GM19395 (cell line): ENCODE measurements at regions not wholly inside any gene's neighbourhood (a gene's known extent, or its start where the extent isn't known, plus 50 kb on each side); places are given as distances from the start of the nearest gene placed in this dataset.
"Not testable (repeated sequence)": the region's sequence is repeated elsewhere in the genome, so short reads cannot be mapped to it uniquely, and the experiment has no call there.

ENCODE experiments used
- ATAC-seq: cut with Tn5 transposase; IDR thresholded peaks from one replicate; pipeline ENCODE4 v1.9.1; 2021; ENCODE audit warnings: mild to moderate bottlenecking, moderate library complexity; ENCODE audit not compliant: unreplicated experiment

DNA sequence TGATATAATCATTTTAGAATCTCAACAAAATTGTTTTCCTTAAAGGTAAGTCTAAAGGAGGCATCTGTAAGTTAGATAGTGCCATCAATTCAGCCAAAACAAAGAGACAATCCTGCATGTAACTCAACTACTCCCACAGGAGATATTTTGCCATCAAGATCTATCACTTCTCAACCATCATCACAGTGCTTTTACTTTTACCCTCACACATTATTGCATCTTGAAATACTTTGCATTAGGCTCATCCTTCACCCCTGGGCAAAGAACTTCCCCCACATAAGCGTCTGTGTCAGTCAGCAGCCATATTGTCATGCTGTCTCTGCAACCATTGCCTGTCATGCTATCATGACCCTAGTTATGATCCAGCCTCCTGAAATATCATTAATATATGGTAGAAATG, 54.9 kb upstream of the NLGN1 start:
- ATAC-seq, result no peak

GRCh38 chr3:173340626-173341025, 56.9 kb upstream of the NLGN1 start:
- ATAC-seq, result no peak

DNA sequence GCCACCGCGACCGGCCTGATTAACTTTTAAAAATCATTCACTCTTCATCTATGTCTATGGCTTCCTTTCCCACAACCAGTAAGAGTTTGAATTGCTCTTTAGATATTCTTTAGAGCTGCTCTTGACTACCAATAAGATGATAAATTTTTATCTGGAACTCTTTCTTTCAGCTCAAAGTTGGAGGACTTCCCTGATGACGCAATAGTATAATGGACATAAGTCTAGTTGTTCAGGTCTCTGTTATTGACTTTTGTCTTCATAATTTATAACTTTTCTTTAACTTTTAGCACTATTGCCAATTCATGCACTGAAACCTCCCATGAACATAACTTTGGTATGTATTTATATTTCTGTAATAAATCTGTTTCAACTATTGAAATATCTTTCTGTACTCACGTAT, 61.3 kb upstream of the NLGN1 start:
- ATAC-seq, result no peak

DNA sequence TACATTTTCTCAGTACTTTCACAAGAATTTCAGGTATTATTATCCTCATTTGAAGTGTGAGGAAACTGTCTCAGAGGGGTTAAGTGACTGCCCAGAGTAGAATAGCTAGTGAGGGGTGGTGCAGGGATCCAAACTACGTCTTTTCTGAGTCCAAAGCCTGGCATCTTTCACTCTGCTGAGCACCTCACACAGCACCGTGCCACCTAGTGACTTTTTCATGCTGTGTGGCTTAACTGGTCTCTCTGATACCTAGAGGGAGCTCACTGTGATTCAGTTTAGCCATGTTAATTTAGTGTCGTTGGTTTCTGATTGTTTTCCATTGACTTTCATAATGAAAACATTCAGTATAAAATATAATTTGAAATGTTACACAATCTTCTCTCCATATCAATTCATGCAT, 91.4 kb upstream of the NLGN1 start:
- ATAC-seq, result no peak

DNA sequence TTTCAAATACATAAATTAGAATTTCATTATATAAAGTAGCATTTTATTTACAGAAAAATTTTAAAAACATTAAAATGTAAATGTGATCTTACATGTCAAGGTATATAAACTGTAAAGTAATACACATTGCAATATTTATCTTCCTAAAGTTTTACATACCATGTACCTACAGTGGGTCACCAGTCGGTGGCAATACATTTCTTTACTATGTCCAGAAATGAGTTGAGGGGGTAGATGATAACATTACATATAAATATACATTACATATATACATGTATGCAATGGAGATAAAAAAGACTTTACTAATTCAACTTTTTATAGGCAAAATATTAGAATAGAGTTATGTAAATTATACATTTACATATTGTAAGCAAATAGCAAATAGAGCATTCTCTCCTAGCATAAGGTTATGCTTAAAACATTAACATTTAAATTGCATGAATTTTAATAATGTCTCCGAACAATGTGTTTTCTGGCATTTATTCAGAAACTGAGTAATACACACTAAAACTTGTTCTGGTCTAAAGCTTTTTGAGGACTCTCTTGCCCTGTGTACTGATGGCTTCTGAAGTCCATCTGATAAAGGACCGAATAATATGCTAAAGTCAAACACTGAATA, 93.3 kb upstream of the NLGN1 start:
- ATAC-seq, result no peak

- ATAC-seq, result no peak
These were observed 95.9 kb upstream of the NLGN1 start for GRCh38 chr3:173301647-173302046.

GRCh38 chr3:173289072-173289471, 108.5 kb upstream of the NLGN1 start:
- ATAC-seq, result no peak

- ATAC-seq, result no peak
These were observed 110.2 kb upstream of the NLGN1 start for GRCh38 chr3:173287361-173287760.

DNA sequence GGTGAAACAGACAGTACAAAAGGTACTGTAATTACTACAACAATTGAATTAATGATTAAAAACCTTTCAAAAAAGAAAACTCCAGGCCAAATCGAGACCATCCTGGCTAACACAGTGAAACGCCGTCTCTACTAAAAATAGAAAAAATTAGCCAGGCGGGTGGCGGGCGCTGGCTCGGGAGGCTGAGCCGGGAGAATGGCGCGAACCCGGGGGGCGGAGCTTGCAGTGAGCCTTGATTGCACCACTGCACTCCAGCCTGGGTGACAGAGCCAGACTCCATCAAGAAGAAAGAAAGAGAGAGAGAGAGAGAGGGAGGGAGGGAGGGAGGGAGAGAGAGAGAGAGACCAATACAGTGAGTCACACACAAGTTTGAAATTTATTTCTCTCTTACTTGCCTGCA, 111.0 kb upstream of the NLGN1 start:
- not testable (repeated sequence) for ATAC-seq

DNA sequence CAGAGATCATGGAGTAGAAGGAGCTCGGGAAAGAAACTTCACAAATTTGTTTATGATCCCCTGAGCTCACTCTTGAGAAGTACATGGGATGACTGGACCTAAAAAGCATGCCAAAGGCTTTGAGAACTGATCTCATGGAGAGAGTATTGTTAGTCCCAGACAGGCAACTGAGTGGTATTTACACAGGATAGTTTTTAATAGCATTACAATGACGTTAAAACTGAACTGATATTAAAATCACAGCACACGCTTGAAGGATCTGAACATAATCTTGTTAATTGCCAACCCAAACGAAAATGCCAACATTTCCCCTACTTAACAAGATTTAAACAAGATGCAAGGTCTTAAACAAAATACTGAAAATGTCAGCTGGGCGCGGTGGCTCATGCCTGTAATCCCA, 113.2 kb upstream of the NLGN1 start:
- ATAC-seq, result no peak

GRCh38 chr3:173275740-173276139, 121.8 kb upstream of the NLGN1 start:
- ATAC-seq, result no peak

DNA sequence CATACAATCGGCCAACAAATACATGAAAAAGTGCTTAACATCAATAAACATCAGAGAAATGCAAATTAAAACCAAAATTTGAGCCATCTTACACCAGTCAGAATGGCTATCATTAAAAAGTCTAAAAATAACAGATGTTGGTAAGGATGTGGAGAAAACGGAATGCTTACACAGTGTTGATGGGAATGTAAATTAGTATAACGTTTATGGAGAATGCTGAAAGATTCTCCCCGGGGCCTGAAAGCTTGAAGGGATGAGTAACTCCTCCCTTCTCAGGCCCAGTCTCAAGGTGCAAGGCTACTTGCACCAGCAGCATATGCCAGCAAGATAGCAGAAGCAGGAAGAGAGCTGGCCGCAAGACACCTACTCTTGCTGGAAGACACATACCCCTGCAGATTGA, 123.7 kb upstream of the NLGN1 start:
- no peak for ATAC-seq

DNA sequence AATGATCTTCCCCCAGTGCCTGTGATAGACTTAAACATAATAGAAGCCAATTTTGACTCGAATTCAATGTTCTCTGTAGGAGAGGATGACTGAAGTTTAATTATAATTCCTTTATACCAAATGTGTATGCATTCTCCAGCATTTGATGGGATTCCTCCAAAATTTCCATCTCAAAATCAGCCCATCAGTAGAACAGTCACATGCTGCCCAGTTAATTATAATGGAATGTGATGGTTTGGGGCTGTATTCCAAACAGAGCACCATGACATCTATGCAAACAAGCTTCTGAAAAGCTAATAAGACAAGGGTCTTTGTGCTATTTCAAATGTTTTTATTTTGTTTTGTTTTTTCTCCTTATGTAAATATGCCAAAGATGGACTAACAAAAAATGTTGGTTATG, 127.7 kb upstream of the SPATA16 start:
- ATAC-seq, result no peak

- no peak for ATAC-seq
These were observed 126.7 kb upstream of the SPATA16 start for GRCh38 chr3:173267716-173268115.

DNA sequence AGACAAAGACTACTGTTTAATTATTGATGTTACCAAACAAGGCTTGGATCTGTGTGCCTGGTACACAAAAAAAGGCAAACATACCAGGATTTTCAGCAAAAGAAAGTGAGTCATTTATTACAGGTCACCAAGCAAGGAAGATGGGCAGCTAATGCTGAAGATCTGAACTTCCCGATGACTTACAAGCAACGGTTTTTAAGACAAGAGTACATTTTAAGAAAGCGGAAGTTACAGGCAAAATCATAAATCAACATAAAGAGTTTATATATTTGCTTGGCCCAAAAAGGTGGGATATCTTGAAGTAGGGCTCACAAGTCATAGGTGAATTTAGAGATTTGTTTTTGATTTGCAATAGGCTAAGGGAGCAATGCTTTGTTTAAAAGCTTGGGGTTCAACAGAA, 125.4 kb upstream of the SPATA16 start:
- ATAC-seq, result no peak

DNA sequence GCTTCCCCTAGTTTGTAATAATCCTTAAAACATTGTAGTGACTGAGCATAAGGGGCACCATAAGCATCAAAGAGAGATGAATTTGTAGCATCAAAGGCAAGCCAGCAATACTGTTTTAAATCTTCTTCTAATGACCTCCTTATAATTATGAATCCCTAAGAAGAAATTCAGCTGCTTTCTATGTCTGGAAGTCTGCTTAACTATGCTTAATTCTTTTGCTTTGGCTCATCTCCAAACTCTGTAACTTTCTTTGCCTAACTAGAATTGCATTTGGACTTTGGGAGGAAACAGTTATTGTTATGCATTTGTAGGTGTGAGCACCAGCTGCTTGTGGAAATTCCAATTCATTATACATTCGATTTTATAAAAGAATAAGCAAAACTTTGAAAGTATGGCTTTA, 117.7 kb upstream of the SPATA16 start:
- ATAC-seq, result no peak

DNA sequence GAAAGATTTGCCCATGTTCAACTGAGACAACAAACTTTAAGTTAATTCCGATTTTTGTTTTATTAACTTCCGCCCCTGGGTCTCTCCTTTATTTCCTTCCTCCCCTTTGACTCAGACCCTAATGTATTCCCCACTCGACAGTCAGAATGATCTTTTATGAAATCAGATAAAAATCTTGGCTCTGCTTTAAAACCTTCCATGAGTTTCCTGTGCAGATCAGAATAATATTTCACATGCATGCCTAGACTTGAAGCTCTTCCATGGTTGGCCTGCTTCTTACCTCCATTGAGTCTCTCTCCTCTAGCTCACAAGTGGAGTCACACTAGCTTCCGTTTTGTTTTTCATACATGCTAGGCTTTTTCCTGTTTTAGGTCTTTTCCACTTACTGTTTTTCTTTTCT, 116.8 kb upstream of the SPATA16 start:
- ATAC-seq, result no peak

DNA sequence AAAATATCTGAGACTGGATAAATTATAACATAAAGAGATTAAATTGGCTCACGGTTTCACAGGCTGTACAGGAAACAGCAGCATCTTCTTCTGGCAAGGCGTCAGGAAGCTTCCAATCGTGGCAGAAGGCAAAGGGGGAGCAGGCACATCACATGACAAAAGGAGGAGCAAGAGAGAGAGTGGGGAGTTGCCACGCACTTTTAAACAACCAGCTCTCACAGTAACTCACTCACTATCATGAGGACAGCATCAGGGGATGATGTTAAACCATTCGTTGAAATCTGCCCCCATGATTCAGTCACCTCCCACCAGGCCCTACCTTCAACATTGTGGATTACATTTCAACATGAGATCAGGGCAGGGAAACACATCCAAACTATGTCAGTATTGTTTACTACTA, 114.5 kb upstream of the SPATA16 start:
- no peak for ATAC-seq

GRCh38 chr3:173253471-173253870, 112.4 kb upstream of the SPATA16 start:
- ATAC-seq, result no peak

- no peak for ATAC-seq
These were observed 108.4 kb upstream of the SPATA16 start for GRCh38 chr3:173249457-173249856.

DNA sequence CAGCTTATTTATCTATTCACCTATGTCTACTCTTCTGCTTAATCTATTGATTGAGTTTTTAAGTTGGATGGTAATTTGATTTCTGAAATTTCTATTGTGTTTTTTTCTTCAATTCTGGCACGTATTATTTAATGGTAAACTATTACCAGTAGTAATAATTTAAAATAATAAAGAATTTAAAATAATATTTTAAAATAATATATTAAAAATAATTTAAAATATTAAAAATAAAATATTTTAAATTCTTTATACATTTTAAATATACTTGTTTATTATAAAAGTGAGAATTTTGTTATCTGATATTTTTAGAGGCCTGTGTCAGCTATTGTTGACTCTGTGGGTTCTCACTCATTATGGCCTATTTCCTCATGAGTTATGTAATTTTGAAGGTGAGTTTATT, 100.7 kb upstream of the SPATA16 start:
- no peak for ATAC-seq

GRCh38 chr3:173238091-173238490, 97.1 kb upstream of the SPATA16 start:
- ATAC-seq, result no peak

- ATAC-seq, result no peak
These were observed 84.3 kb upstream of the SPATA16 start for GRCh38 chr3:173225351-173225750.

DNA sequence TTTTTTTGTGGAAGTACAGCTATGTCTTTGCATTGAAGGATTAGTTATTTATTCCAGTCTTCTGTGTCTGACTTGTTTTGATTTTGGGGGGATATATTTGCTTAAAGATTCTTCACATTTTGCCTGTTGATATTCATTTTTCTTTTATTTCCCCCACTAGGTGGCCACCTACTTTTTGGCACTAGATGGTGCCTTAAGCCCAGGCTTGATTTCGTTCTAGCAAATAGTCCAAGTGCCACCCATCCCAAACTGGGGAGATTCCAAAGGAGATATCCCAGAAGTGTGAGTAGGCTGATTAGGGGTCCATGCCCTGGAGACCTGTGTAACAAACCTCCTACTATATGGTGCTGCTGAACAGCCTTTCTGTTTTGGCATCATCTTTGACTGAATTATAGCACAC, 80.0 kb upstream of the SPATA16 start:
- ATAC-seq, result peak; percentile 57
